ENCODE measurements at regions not wholly inside any gene's neighbourhood (a gene's known extent, or its start where the extent isn't known, plus 50 kb on each side); places are given as distances from the start of the nearest gene placed in this dataset.

DNA sequence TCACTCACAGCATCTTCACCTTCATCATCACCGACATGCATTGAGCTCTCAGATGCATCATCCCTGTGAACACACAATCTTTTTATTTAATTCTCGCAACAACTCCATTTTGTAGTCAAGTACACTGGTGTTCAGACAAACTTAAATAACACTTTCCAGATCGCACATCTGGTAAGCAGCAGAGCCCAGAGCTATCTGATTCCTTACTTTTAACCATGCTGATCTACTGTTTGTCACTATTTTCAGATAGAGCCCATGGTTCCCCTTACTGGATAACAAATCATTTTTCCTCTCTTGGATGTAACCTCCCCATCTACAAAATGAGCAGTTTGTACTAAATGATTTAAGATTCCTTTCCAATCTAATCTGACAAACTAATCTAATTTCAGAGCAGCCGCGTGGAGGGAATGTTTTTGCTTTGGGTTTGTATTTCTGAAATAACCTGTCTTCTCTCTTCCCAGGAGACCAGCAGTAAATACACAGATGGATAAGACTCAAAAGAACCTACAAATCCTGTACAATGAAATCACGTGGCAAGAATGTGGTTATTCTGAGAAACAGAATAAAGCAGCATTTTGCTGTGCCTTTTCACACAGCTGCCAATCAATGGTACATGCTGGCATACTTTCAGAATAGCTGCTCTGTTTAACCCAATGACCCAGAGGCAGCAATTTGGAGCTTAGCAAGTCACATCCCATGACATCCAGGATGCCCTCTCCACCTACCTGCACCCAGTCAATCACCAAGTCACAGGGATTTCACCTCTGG, 72.9 kb upstream of the CCL2 start:
- Histone ChIP-seq H3K4me1 (ENCODE audit: low read length) (peaks cover 2% of the 10 kb centered on the region; the same call in 1 of the 2 replicates), H3K27ac (ENCODE audit: low read length) (no peak overlapping the region), H3K4me2 (ENCODE audit: low read length) (no peak overlapping the region), H2AFZ (ENCODE audit: low read depth, low read length) (no peak overlapping the region), H3K9ac (ENCODE audit: low read length) (no peak overlapping the region), H3K79me2 (ENCODE audit: low read length) (no peaks in the 10 kb centered on the region), H3K27me3 (ENCODE audit: low read depth, low read length) (peaks cover 51% of the 10 kb centered on the region), H3K4me3 (ENCODE audit: low read length) (no peak overlapping the region), H3K9me3 (ENCODE audit: insufficient read depth, low read length) (no peaks in the 10 kb centered on the region), H3K36me3 (replicated peaks; ENCODE audit: low read depth, low read length) (no peaks in the 10 kb centered on the region), H4K20me1 (ENCODE audit: insufficient read depth, low read length) (no peaks in the 10 kb centered on the region)
- TF ChIP-seq EZH2phosphoT487 (IDR thresholded peaks at IDR 0.05; ENCODE audit: low read depth): no peak
- TF ChIP-seq, protein P1, sequence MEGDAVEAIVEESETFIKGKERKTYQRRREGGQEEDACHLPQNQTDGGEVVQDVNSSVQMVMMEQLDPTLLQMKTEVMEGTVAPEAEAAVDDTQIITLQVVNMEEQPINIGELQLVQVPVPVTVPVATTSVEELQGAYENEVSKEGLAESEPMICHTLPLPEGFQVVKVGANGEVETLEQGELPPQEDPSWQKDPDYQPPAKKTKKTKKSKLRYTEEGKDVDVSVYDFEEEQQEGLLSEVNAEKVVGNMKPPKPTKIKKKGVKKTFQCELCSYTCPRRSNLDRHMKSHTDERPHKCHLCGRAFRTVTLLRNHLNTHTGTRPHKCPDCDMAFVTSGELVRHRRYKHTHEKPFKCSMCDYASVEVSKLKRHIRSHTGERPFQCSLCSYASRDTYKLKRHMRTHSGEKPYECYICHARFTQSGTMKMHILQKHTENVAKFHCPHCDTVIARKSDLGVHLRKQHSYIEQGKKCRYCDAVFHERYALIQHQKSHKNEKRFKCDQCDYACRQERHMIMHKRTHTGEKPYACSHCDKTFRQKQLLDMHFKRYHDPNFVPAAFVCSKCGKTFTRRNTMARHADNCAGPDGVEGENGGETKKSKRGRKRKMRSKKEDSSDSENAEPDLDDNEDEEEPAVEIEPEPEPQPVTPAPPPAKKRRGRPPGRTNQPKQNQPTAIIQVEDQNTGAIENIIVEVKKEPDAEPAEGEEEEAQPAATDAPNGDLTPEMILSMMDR (IDR thresholded peaks at IDR 0.05; ENCODE audit: low read depth, low read length): no peak

DNA sequence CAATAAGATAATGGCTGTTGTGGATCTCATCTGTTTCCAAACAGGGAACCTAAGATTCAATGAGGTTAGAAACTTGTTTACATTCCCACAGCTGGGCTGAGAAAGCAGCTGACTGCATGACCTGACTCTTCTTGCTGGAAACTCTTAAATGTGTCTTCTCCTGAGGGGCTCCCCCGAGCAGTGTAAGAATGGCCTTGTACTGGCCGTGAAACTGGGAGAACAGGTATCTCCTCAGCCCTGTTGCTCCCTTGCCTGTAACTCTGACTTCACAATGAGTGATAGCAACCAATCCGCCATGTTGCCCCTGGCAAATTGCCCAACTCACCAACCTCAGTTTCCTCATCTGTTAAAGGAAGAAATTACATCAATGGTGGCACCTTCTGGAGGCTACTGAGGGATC, 59.1 kb upstream of the CCL2 start:
- no peaks in the 10 kb centered on the region for H3K79me2 ChIP-seq (ENCODE audit: low read length)
- H3K27ac ChIP-seq (ENCODE audit: low read length): no peak overlapping the region
- TF ChIP-seq, protein P1 (IDR thresholded peaks at IDR 0.05; ENCODE audit: low read depth, low read length): no peak
- TF ChIP-seq EZH2phosphoT487 (IDR thresholded peaks at IDR 0.05; ENCODE audit: low read depth): no peak
- no peaks in the 10 kb centered on the region for H3K9me3 ChIP-seq (ENCODE audit: insufficient read depth, low read length)
- H3K36me3 ChIP-seq (replicated peaks; ENCODE audit: low read depth, low read length): no peaks in the 10 kb centered on the region
- H3K4me3 ChIP-seq (ENCODE audit: low read length): no peak overlapping the region
- H3K27me3 ChIP-seq (ENCODE audit: low read depth, low read length): peaks cover 69% of the 10 kb centered on the region
- H2AFZ ChIP-seq (ENCODE audit: low read depth, low read length): no peak overlapping the region
- peaks cover 4% of the 10 kb centered on the region for H3K4me1 ChIP-seq (ENCODE audit: low read length)
- H3K9ac ChIP-seq (ENCODE audit: low read length): no peak overlapping the region
- no peak overlapping the region for H3K4me2 ChIP-seq (ENCODE audit: low read length)
- H4K20me1 ChIP-seq (ENCODE audit: insufficient read depth, low read length): no peaks in the 10 kb centered on the region

DNA sequence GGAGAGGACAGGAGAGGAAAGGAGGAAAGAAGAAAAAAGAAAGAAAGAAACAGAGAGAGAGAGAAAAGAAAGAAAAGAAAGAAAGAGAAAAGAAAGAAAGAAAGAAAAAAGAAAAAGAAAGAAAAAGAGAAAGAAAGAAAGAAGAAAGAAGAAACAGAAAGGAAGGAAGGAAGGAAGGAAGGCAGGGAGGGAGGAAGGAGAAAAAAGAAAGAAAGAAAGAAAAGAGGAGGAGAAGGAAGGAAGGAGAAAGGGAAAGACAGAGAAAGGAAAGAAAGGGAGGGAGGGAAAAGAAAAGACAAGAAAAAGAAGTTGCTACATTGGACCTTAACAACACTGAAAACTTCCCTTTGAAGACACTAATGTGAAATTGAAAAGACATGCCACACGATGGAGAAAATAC, 56.6 kb upstream of the CCL2 start:
- TF ChIP-seq EZH2phosphoT487 (IDR thresholded peaks at IDR 0.05; ENCODE audit: low read depth): no peak
- TF ChIP-seq, protein P1 (IDR thresholded peaks at IDR 0.05; ENCODE audit: low read depth, low read length): no peak
- Histone ChIP-seq H4K20me1 (ENCODE audit: insufficient read depth, low read length) (no peaks in the 10 kb centered on the region), H3K79me2 (ENCODE audit: low read length) (no peaks in the 10 kb centered on the region), H3K4me3 (ENCODE audit: low read length) (no peak overlapping the region), H3K36me3 (replicated peaks; ENCODE audit: low read depth, low read length) (no peaks in the 10 kb centered on the region), H3K4me2 (ENCODE audit: low read length) (no peak overlapping the region), H2AFZ (ENCODE audit: low read depth, low read length) (no peak overlapping the region), H3K27ac (ENCODE audit: low read length) (no peak overlapping the region), H3K27me3 (ENCODE audit: low read depth, low read length) (peaks cover 82% of the 10 kb centered on the region), H3K9me3 (ENCODE audit: insufficient read depth, low read length) (no peaks in the 10 kb centered on the region), H3K9ac (ENCODE audit: low read length) (no peak overlapping the region), H3K4me1 (ENCODE audit: low read length) (peaks cover 16% of the 10 kb centered on the region)

DNA sequence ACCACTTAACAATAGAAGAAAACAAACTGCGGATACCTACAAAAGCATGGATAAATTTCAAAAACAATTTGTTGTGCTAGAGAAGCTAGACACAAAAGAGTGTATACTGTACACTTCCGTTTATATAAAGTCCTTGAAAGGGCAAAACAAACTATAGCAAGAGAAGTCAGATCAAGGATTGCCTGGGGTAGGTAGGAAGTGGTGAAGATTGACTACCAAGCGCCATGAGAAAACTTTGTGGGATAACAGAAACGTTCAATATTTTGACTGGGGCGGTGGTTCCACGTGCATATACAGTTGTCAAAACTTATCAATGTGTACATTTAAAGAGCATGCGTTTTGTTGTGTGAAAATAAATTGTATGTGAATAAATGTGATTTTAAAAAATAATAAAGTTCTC, 55.6 kb upstream of the CCL2 start:
- Histone ChIP-seq H3K36me3 (replicated peaks; ENCODE audit: low read depth, low read length) (no peaks in the 10 kb centered on the region), H3K4me1 (ENCODE audit: low read length) (peaks cover 16% of the 10 kb centered on the region), H3K27me3 (ENCODE audit: low read depth, low read length) (peaks cover 84% of the 10 kb centered on the region), H4K20me1 (ENCODE audit: insufficient read depth, low read length) (no peaks in the 10 kb centered on the region), H3K9me3 (ENCODE audit: insufficient read depth, low read length) (no peaks in the 10 kb centered on the region), H3K4me2 (ENCODE audit: low read length) (no peak overlapping the region), H3K27ac (ENCODE audit: low read length) (no peak overlapping the region), H3K79me2 (ENCODE audit: low read length) (no peaks in the 10 kb centered on the region), H3K4me3 (ENCODE audit: low read length) (no peak overlapping the region), H2AFZ (ENCODE audit: low read depth, low read length) (no peak overlapping the region), H3K9ac (ENCODE audit: low read length) (no peak overlapping the region)
- TF ChIP-seq, protein P1 (IDR thresholded peaks at IDR 0.05; ENCODE audit: low read depth, low read length): no peak
- no peak for TF ChIP-seq EZH2phosphoT487 (IDR thresholded peaks at IDR 0.05; ENCODE audit: low read depth)

All from OCI-LY3 (cell line).